Lung (tissue), 11 donors: ENCODE measurements at regions not wholly inside any gene's neighbourhood (a gene's known extent, or its start where the extent isn't known, plus 50 kb on each side); places are given as distances from the start of the nearest gene placed in this dataset.

Source experiments
- ATAC-seq: fragments of 200-7000 bp; cut with Tn5 transposase; one replicate; pipeline ENCODE4 v1.9.1; 2020; ENCODE audit warnings: moderate number of reproducible peaks; ENCODE audit not compliant: insufficient read depth, low FRiP score
- DNase-seq, 3 donors: peaks; one replicate each; pipeline ENCODE4 v3.0.0-alpha.2; 2013 to 2017
- H3K27ac ChIP-seq, 2 donors: one replicate each; pipeline ENCODE4 v1.5.1; 2013; ENCODE audit warnings: mild to moderate bottlenecking in 2 of 2, moderate library complexity in 2 of 2, control low read depth in 1 of 2, inconsistent platforms in 1 of 2, low read depth in 1 of 2, low read length in 1 of 2
- H3K27me3 ChIP-seq, 3 donors: one replicate each; pipeline ENCODE4 v1.5.1; 2013; ENCODE audit warnings: low read length in 2 of 3; ENCODE audit not compliant: control insufficient read depth in 3 of 3, insufficient read depth in 3 of 3
- H3K36me3 ChIP-seq, 4 donors: one replicate each; pipeline ENCODE4 v1.5.1; 2013; ENCODE audit warnings: low read length in 4 of 4, mild to moderate bottlenecking in 1 of 4, moderate library complexity in 1 of 4; ENCODE audit not compliant: control insufficient read depth in 4 of 4, insufficient read depth in 4 of 4
- H3K4me1 ChIP-seq, 5 donors: one replicate each; pipeline ENCODE4 v1.5.1; 2013; ENCODE audit warnings: low read length in 5 of 5, mild to moderate bottlenecking in 2 of 5, moderate library complexity in 1 of 5; ENCODE audit not compliant: control insufficient read depth in 5 of 5, insufficient read depth in 5 of 5
- H3K4me3 ChIP-seq: one replicate; pipeline ENCODE4 v1.5.1; 2013; ENCODE audit warnings: mild to moderate bottlenecking, control low read depth, moderate library complexity
- H3K9ac ChIP-seq, 2 donors: one replicate each; pipeline ENCODE4 v1.5.1; 2013; ENCODE audit warnings: low read length in 2 of 2, control low read depth in 1 of 2; ENCODE audit not compliant: insufficient read depth in 1 of 2
- H3K9me3 ChIP-seq, 4 donors: one replicate each; pipeline ENCODE4 v1.5.1; 2013; ENCODE audit warnings: low read length in 3 of 4, mild to moderate bottlenecking in 1 of 4, moderate library complexity in 1 of 4; ENCODE audit not compliant: control insufficient read depth in 4 of 4, insufficient read depth in 3 of 4
- WGBS, 2 donors: extraction: QIAGEN DNeasy Blood & Tissue Kit; methylation state at CpG; one replicate each; pipeline ENCODE4 v1.1.7; 2013; 5-methylcytosine and 5-hydroxymethylcytosine counted together
- TF ChIP-seq, protein P1 (sequence below): IDR thresholded peaks from 2 replicates; pipeline ENCODE4 v1.5.1; 2012; ENCODE audit warnings: mild to moderate bottlenecking; ENCODE audit errors: control extremely low read depth, extremely low read depth
- donor health status: control.
- donor health status: control.
- donor health status: Bipolar disorder and iron deficiency.
- donor health status: healthy.
- donor health status: DM: yes; HTN: yes; CAD: no.

- no peaks in the 10 kb centered on the region for H3K36me3 ChIP-seq
- no peaks in the 10 kb centered on the region for H3K9me3 ChIP-seq
- 81 to 93% methylated on average over 2 of the region's 2 CpGs for WGBS, 2 donors
- no peak for DNase-seq
- peaks cover 0 to 2% (median 0%) of the 10 kb centered on the region in 5 donors for H3K4me1 ChIP-seq
- TF ChIP-seq, protein P1, sequence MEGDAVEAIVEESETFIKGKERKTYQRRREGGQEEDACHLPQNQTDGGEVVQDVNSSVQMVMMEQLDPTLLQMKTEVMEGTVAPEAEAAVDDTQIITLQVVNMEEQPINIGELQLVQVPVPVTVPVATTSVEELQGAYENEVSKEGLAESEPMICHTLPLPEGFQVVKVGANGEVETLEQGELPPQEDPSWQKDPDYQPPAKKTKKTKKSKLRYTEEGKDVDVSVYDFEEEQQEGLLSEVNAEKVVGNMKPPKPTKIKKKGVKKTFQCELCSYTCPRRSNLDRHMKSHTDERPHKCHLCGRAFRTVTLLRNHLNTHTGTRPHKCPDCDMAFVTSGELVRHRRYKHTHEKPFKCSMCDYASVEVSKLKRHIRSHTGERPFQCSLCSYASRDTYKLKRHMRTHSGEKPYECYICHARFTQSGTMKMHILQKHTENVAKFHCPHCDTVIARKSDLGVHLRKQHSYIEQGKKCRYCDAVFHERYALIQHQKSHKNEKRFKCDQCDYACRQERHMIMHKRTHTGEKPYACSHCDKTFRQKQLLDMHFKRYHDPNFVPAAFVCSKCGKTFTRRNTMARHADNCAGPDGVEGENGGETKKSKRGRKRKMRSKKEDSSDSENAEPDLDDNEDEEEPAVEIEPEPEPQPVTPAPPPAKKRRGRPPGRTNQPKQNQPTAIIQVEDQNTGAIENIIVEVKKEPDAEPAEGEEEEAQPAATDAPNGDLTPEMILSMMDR, result no peak
- no peak overlapping the region for H3K27ac ChIP-seq
- H3K9ac ChIP-seq, result no peak overlapping the region
- no peak for ATAC-seq
- no peak overlapping the region for H3K4me3 ChIP-seq
- H3K27me3 ChIP-seq, result no peaks in the 10 kb centered on the region
Measured at GRCh38 chr2:128396946-128397345, 78.3 kb upstream of the HS6ST1 start.

- DNase-seq, result no peak
- Histone ChIP-seq H3K4me3 (no peak overlapping the region), H3K9ac (no peak overlapping the region), H3K27ac (no peak overlapping the region), H3K36me3 (no peaks in the 10 kb centered on the region), H3K9me3 (no peaks in the 10 kb centered on the region), H3K27me3 (no peaks in the 10 kb centered on the region), H3K4me1 (no peaks in the 10 kb centered on the region)
- 61 to 78% methylated on average over 2 of the region's 2 CpGs for WGBS, 2 donors
- no peak for ATAC-seq
- TF ChIP-seq, protein P1, result no peak
Measured at GRCh38 chr2:128399256-128399655, 80.6 kb upstream of the HS6ST1 start.

- Histone ChIP-seq H3K4me1 (no peaks in the 10 kb centered on the region), H3K9me3 (no peaks in the 10 kb centered on the region), H3K27me3 (no peaks in the 10 kb centered on the region), H3K27ac (no peak overlapping the region), H3K4me3 (no peak overlapping the region), H3K9ac (no peak overlapping the region), H3K36me3 (no peaks in the 10 kb centered on the region)
- TF ChIP-seq, protein P1, result no peak
- DNase-seq (no peak), ATAC-seq (no peak)
- 68 to 70% methylated on average over 5 of the region's 5 CpGs for WGBS, 2 donors
Measured at GRCh38 chr2:128399690-128400291, 81.1 kb upstream of the HS6ST1 start.

- H3K9me3 ChIP-seq, result no peaks in the 10 kb centered on the region
- no peak overlapping the region for H3K27ac ChIP-seq
- no peaks in the 10 kb centered on the region for H3K4me1 ChIP-seq
- no peak for DNase-seq
- H3K27me3 ChIP-seq, result no peaks in the 10 kb centered on the region
- H3K9ac ChIP-seq, result no peak overlapping the region
- 99 to 100% methylated on average over 8 of the region's 8 CpGs for WGBS, 2 donors
- TF ChIP-seq, protein P1, result no peak
- H3K36me3 ChIP-seq, result no peaks in the 10 kb centered on the region
- no peak for ATAC-seq
- H3K4me3 ChIP-seq, result no peak overlapping the region
Measured at GRCh38 chr2:128401680-128402079, 83.0 kb upstream of the HS6ST1 start.
